Lower leg skin (tissue), 3 donors: ENCODE measurements at regions not wholly inside any gene's neighbourhood (a gene's known extent, or its start where the extent isn't known, plus 50 kb on each side); places are given as distances from the start of the nearest gene placed in this dataset.

Experiments used
- POLR2A ChIP-seq, 2 donors: fragments of 450-650 bp; IDR thresholded peaks; one replicate each; pipeline ENCODE4 v1.6.1; 2016 to 2017; ENCODE audit warnings: antibody characterized with exemption in 2 of 2, mild to moderate bottlenecking in 1 of 2, moderate library complexity in 1 of 2
- TF ChIP-seq, protein P1 (sequence below), 3 donors: fragments of 450-650 bp; IDR thresholded peaks; one replicate each; pipeline ENCODE4 v1.5.1; 2016; ENCODE audit warnings: antibody characterized with exemption in 3 of 3, mild to moderate bottlenecking in 3 of 3, moderate library complexity in 2 of 3

DNA sequence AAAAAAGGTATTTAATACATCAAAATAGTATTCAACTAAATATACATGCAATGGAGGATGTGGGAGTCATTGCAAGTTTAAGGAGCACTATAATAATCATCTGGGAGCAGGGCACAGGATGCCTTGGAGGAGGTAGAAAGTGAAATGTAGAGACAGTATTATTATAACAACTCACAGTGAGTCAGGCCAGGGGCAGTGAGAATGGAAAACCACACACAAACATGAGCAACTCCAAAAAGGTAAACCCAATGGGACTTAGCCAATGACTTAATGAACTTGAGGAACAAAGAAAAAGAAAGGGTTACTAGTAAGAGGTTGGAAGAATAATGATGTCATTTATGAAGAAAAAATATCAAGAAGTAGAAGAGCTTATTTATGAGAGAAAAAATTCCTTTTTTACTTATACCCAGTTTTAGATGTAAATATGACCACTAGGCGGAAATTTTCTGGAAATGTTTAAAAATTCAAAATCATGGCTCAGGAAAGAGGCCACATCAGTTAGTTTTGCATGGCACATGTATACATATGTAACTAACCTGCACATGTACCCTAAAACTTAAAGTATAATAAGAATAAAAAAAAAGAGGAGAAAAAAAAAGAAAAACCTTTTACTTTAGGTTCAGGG lies 389.3 kb downstream of the SUCLA2 start:
- TF ChIP-seq, protein P1, sequence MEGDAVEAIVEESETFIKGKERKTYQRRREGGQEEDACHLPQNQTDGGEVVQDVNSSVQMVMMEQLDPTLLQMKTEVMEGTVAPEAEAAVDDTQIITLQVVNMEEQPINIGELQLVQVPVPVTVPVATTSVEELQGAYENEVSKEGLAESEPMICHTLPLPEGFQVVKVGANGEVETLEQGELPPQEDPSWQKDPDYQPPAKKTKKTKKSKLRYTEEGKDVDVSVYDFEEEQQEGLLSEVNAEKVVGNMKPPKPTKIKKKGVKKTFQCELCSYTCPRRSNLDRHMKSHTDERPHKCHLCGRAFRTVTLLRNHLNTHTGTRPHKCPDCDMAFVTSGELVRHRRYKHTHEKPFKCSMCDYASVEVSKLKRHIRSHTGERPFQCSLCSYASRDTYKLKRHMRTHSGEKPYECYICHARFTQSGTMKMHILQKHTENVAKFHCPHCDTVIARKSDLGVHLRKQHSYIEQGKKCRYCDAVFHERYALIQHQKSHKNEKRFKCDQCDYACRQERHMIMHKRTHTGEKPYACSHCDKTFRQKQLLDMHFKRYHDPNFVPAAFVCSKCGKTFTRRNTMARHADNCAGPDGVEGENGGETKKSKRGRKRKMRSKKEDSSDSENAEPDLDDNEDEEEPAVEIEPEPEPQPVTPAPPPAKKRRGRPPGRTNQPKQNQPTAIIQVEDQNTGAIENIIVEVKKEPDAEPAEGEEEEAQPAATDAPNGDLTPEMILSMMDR (IDR thresholded peaks at IDR 0.05), result no peak
- no peak for TF ChIP-seq POLR2A (IDR thresholded peaks at IDR 0.05)
